NCI-H2107 treated with DMSO at 0.1 percent for 48 hours (cell line): ENCODE measurements at regions not wholly inside any gene's neighbourhood (a gene's known extent, or its start where the extent isn't known, plus 50 kb on each side); places are given as distances from the start of the nearest gene placed in this dataset.

Experiments used
- DNase-seq: peaks from one replicate; lab custom pipeline; 2025; ENCODE audit not compliant: unreplicated experiment; lab: John Stamatoyannopoulos, UW

- DNase-seq: no peak
Measured at GRCh38 chr2:8414946-8415879, 266.6 kb upstream of the ID2 start.

- DNase-seq: no peak
Measured at GRCh38 chr2:8416001-8416571, 265.8 kb upstream of the ID2 start.

- DNase-seq: no peak
Measured at GRCh38 chr2:8416849-8417832, 264.7 kb upstream of the ID2 start.

GRCh38 chr2:8418721-8419120, 263.1 kb upstream of the ID2 start:
- no peak for DNase-seq

- DNase-seq: no peak
Measured at GRCh38 chr2:8421658-8422449, 260.0 kb upstream of the ID2 start.

DNA sequence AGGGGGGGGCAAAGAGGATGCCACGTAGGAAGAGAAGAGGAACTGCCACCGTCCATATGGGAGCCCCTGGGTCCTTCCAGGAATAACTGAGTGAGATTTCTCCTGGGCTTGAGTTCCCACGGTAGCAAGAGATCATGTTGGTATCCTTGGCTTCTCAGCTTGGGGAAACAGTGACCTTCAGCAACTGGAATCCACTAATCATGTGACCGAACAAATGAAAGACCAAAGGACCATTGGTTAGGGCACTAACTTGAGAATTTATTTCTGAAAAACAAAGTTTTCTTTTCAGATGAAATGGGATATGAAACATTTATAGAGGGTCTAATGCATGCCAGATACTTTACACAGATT, 259.4 kb upstream of the ID2 start:
- no peak for DNase-seq

- no peak for DNase-seq
Measured at GRCh38 chr2:8424997-8425900, 256.6 kb upstream of the ID2 start.

- no peak for DNase-seq
Measured at GRCh38 chr2:8426550-8426949, 255.3 kb upstream of the ID2 start.

GRCh38 chr2:8427211-8427610, 254.6 kb upstream of the ID2 start:
- DNase-seq: no peak

DNA sequence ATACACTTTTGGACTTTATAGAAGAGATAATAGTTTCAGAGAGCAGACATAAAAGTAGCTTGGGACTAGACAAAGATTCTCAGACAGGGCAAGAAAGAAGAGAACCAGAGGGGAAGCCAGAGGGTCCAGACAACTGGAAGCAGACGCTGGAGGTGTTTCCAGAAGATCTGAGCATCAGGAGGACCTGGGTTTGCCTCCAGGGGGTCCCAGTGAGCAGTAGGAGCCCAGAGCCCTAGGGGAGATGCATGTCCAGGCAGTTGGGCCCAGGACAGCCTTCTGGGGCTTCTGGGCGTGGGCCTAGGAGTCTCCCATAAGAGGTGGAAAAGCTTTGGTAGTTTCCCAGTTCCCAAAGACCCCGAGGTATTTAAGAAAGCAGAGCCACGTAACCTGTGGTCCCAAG, 251.2 kb upstream of the ID2 start:
- no peak for DNase-seq

- DNase-seq: no peak
Measured at GRCh38 chr2:8431446-8432125, 250.3 kb upstream of the ID2 start.

DNA sequence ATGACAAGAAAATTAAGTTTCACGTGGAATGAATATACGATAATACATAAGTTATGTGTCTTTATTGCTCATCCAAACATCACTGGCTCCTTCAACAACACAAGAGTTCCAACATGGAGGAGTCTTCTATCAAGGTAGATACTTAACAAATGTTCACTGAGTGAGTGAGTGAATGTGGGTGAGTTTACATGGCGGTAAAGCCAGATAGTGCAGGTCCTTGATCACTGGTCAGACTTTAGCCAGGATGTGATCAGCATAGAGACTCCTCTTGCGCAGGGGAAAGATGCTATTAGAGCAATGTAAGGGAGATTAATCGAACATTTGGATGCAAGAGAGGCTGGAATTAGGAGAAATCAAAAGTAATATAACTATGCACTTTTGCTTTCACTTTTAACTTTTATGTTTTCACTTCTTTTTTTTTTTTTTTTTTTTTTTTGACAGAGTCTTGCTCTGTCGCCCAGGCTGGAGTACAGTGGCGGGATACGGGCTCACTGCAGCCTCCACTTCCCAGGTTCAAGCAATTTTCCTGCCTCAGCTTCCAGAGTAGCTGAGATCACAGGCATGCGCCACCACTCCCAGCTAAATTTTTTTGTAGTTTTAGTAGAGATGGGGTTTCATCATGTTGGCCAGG, 249.0 kb upstream of the ID2 start:
- DNase-seq: no peak

DNA sequence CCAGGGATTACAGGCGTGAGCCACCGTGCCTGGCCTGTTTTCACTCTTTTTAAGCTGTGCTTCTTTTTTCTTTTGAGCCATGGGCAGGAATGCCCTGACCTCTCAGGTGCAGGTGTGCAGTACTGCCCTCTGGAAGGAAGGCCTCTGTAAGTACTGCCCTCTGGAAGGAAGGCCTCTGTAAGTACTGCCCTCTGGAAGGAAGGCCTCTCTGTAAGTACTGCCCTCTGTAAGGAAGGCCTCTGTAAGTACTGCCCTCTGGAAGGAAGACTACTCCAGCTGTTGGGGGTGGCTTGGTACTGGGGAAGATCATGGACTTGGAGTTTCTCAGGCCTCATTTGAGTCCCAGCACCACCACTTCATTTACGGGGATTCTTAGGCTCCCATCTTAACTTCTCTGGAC, 248.5 kb upstream of the ID2 start:
- DNase-seq: no peak

DNA sequence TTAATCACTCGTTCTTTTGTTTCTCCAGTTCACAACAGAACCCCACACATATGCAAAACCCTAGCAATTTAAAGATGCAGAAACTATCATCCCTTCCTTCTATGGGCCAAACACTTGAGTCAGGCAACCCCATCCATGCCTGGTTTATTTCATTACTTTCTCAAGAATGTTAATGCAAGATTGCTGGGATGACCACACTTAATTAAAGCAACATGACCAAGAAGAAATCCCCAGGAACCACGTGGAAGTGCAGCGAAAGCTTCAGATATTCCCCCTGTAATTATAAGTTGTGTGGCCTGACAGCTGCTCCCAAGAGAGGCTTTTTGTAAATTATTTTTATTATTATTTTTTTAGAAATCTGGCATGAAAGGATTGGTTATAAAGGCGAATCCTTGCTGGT, 246.2 kb upstream of the ID2 start:
- no peak for DNase-seq

GRCh38 chr2:8436585-8436984, 245.3 kb upstream of the ID2 start:
- no peak for DNase-seq

GRCh38 chr2:8437228-8437948, 244.5 kb upstream of the ID2 start:
- DNase-seq: no peak

- no peak for DNase-seq
Measured at GRCh38 chr2:8437949-8438400, 243.9 kb upstream of the ID2 start.

DNA sequence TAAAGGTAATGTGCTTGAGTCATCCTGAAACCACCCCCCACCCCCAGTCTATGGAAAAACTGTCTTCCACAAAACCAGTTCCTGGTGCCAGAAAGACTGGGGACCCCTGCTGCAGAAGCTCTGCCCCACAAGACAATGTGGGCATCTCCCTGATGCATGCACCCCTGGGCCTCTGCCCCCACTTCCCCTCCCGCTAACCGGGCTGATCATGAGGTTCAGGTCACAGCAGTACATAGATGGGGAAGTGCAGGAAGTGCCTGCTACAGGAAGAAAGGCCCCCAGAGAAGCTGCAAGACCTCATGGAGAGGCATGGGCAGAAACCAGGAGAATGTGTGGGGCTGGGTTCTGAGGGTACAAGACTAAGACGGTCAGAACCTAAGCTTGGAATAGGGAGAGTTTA, 243.4 kb upstream of the ID2 start:
- DNase-seq: no peak
